CD4-positive, alpha-beta T cell (primary cell): ENCODE measurements at regions not wholly inside any gene's neighbourhood (a gene's known extent, or its start where the extent isn't known, plus 50 kb on each side); places are given as distances from the start of the nearest gene placed in this dataset.

Experiments
- ATAC-seq: fragments of 200-7000 bp; cut with Tn5 transposase; one replicate; pipeline ENCODE4 v1.10.0; 2022; ENCODE audit warnings: mild to moderate bottlenecking; ENCODE audit not compliant: poor library complexity
- CTCF ChIA-PET: fragments of 350-600 bp; sonication (Branson Sonifier 250); formaldehyde crosslinking; loops from one replicate; lab custom pipeline; 2021; ENCODE audit warnings: antibody characterized with exemption, inconsistent platforms; lab: Charles Lee
- POLR2A ChIA-PET: fragments of 350-600 bp; sonication (Branson Sonifier 250); formaldehyde crosslinking; loops from one replicate; lab custom pipeline; 2021; ENCODE audit warnings: antibody characterized with exemption, inconsistent platforms; lab: Charles Lee
- DNase-seq, 14 experiments: peaks; one replicate each; pipeline ENCODE4 v3.0.0-alpha.2; 2013 to 2020; ENCODE audit warnings: mixed read lengths in 2 of 14
- H3K27ac ChIP-seq, 2 donors: one replicate each; pipeline versions ENCODE4 v1.5.1 to v1.7.0; 2013; ENCODE audit warnings: low read length in 2 of 2, low read depth in 1 of 2, mild to moderate bottlenecking in 1 of 2
- H3K27me3 ChIP-seq, 2 experiments: 1 replicate in 1 of 2; 2 replicates in 1 of 2; pipeline versions ENCODE4 v1.6.1 to v1.7.0; 2013; ENCODE audit warnings: low read length in 2 of 2, control low read depth in 1 of 2, mild to moderate bottlenecking in 1 of 2, moderate library complexity in 1 of 2; ENCODE audit not compliant: insufficient read depth in 2 of 2, control insufficient read depth in 1 of 2
- H3K36me3 ChIP-seq: one replicate; pipeline ENCODE4 v1.6.1; 2013; ENCODE audit warnings: low read length, control low read depth; ENCODE audit not compliant: insufficient read depth
- H3K4me1 ChIP-seq: one replicate; pipeline ENCODE4 v1.6.1; 2013; ENCODE audit warnings: low read length, control low read depth; ENCODE audit not compliant: insufficient read depth
- H3K4me3 ChIP-seq: one replicate; pipeline ENCODE4 v1.5.1; 2013; ENCODE audit warnings: mild to moderate bottlenecking, low read length, moderate library complexity
- H3K9me3 ChIP-seq, 2 experiments: 1 replicate in 1 of 2; 2 replicates in 1 of 2; pipeline versions ENCODE4 v1.6.1 to v1.7.0; 2013; ENCODE audit warnings: low read length in 2 of 2, mild to moderate bottlenecking in 2 of 2, control low read depth in 1 of 2, moderate library complexity in 1 of 2; ENCODE audit not compliant: control insufficient read depth in 1 of 2, insufficient read depth in 1 of 2
- H3K27ac Mint-ChIP-seq: one replicate; pipeline ENCODE4 v1.8.0; 2020; ENCODE audit warnings: mixed read lengths
- H3K27me3 Mint-ChIP-seq: one replicate; pipeline ENCODE4 v1.8.0; 2021; ENCODE audit warnings: mixed read lengths
- H3K36me3 Mint-ChIP-seq: one replicate; pipeline ENCODE4 v1.8.0; 2021; ENCODE audit warnings: low read depth, mixed read lengths
- H3K4me1 Mint-ChIP-seq: one replicate; pipeline ENCODE4 v1.8.0; 2021; ENCODE audit warnings: low read depth, mixed read lengths
- H3K4me3 Mint-ChIP-seq: one replicate; pipeline ENCODE4 v1.8.0; 2020; ENCODE audit warnings: mild to moderate bottlenecking, mixed read lengths
- H3K9me3 Mint-ChIP-seq: one replicate; pipeline ENCODE4 v1.8.0; 2020; ENCODE audit warnings: mixed read lengths
- CTCF ChIP-seq: fragments of 200-600 bp; IDR thresholded peaks from one replicate; pipeline ENCODE4 v1.8.0; 2022; ENCODE audit warnings: antibody characterized with exemption, mild to moderate bottlenecking
- intact Hi-C, 2 experiments: fragments of 100-400 bp; cut with DNase I in 1 of 2; cut with micrococcal nuclease in 1 of 2; formaldehyde crosslinking; loops; one replicate each; pipeline versions ENCODE4 v1.15.1 to v1.9.0; 2023 to 2025; cut with DNase I, micrococcal nuclease

GRCh38 chrX:113287761-113288160 is 447.1 kb upstream of the AMOT start:
- ChIA-PET POLR2A (no interaction called here), CTCF (no interaction called here)
- no peak overlapping the region for H3K27ac Mint-ChIP-seq
- H3K36me3 ChIP-seq: no peaks in the 10 kb centered on the region
- no peak for DNase-seq
- no peaks in the 10 kb centered on the region for H3K4me1 Mint-ChIP-seq
- H3K27me3 ChIP-seq: no peaks in the 10 kb centered on the region
- no peaks in the 10 kb centered on the region for H3K27me3 Mint-ChIP-seq
- H3K4me3 Mint-ChIP-seq: no peak overlapping the region
- no peaks in the 10 kb centered on the region for H3K36me3 Mint-ChIP-seq
- TF ChIP-seq CTCF: no peak
- H3K9me3 Mint-ChIP-seq: peaks cover 3% of the 10 kb centered on the region
- H3K4me3 ChIP-seq: no peak overlapping the region
- no peak overlapping the region for H3K27ac ChIP-seq
- H3K9me3 ChIP-seq: no peaks in the 10 kb centered on the region
- no peak for ATAC-seq
- H3K4me1 ChIP-seq: no peaks in the 10 kb centered on the region
- intact Hi-C loops: no loop called here

GRCh38 chrX:113275804-113276203 is 435.2 kb upstream of the AMOT start:
- Mint-ChIP-seq H3K36me3 (no peaks in the 10 kb centered on the region), H3K9me3 (no peaks in the 10 kb centered on the region), H3K4me1 (no peaks in the 10 kb centered on the region), H3K4me3 (no peak overlapping the region), H3K27me3 (no peaks in the 10 kb centered on the region), H3K27ac (no peak overlapping the region)
- H3K27me3 ChIP-seq: no peaks in the 10 kb centered on the region
- ATAC-seq (no peak), DNase-seq (no peak)
- H3K27ac ChIP-seq: no peak overlapping the region
- H3K9me3 ChIP-seq: peaks cover 0 to 9% of the 10 kb centered on the region in 2 experiments
- no peaks in the 10 kb centered on the region for H3K36me3 ChIP-seq
- H3K4me3 ChIP-seq: no peak overlapping the region
- H3K4me1 ChIP-seq: no peaks in the 10 kb centered on the region
- ChIA-PET CTCF (no interaction called here), POLR2A (no interaction called here)
- no peak for TF ChIP-seq CTCF
- intact Hi-C loops: no loop called here

GRCh38 chrX:113274791-113275190 is 434.2 kb upstream of the AMOT start:
- no peak for DNase-seq
- H3K27ac ChIP-seq: no peak overlapping the region
- no peak for TF ChIP-seq CTCF
- no peaks in the 10 kb centered on the region for H3K36me3 Mint-ChIP-seq
- ATAC-seq: no peak
- intact Hi-C loops: no loop called here
- H3K9me3 ChIP-seq: peaks cover 0 to 9% of the 10 kb centered on the region in 2 experiments
- H3K4me3 Mint-ChIP-seq: no peak overlapping the region
- no peaks in the 10 kb centered on the region for H3K9me3 Mint-ChIP-seq
- no peaks in the 10 kb centered on the region for H3K36me3 ChIP-seq
- no peaks in the 10 kb centered on the region for H3K27me3 Mint-ChIP-seq
- CTCF ChIA-PET: no interaction called here
- H3K27ac Mint-ChIP-seq: no peak overlapping the region
- no peaks in the 10 kb centered on the region for H3K4me1 Mint-ChIP-seq
- H3K4me3 ChIP-seq: no peak overlapping the region
- H3K27me3 ChIP-seq: no peaks in the 10 kb centered on the region
- no peaks in the 10 kb centered on the region for H3K4me1 ChIP-seq
- POLR2A ChIA-PET: no interaction called here
